CD4-positive, alpha-beta memory T cell (primary cell): ENCODE measurements at regions not wholly inside any gene's neighbourhood (a gene's known extent, or its start where the extent isn't known, plus 50 kb on each side); places are given as distances from the start of the nearest gene placed in this dataset.
A peak's percentile ranks its signal among the peaks of the same experiment; 100 is the strongest.

Experiments used
- CTCF ChIA-PET: fragments of 350-600 bp; sonication (Branson Sonifier 250); formaldehyde crosslinking; loops from one replicate; lab custom pipeline; 2021; ENCODE audit warnings: inconsistent platforms; ENCODE audit not compliant: partially characterized antibody; lab: Charles Lee
- POLR2A ChIA-PET: fragments of 350-600 bp; sonication (Branson Sonifier 250); formaldehyde crosslinking; loops from one replicate; lab custom pipeline; 2021; ENCODE audit not compliant: partially characterized antibody; lab: Charles Lee
- DNase-seq, 5 donors: peaks; one replicate each; pipeline versions ENCODE4 v3.0.0 to v3.0.0-alpha.2; 2020 to 2022; ENCODE audit warnings: mixed read lengths in 1 of 5
- H3K27ac ChIP-seq: one replicate; pipeline ENCODE4 v1.7.0; 2013; ENCODE audit warnings: low read depth, low read length
- H3K27me3 ChIP-seq: 2 replicates; pipeline ENCODE4 v1.7.0; 2013; ENCODE audit warnings: mild to moderate bottlenecking, low read length, moderate library complexity; ENCODE audit not compliant: insufficient read depth
- H3K36me3 ChIP-seq: 2 replicates; pipeline ENCODE4 v1.7.0; 2013; ENCODE audit warnings: mild to moderate bottlenecking, low read length, moderate library complexity; ENCODE audit not compliant: insufficient read depth
- H3K4me1 ChIP-seq: 2 replicates; pipeline ENCODE4 v1.7.0; 2013; ENCODE audit warnings: mild to moderate bottlenecking, low read length, moderate library complexity; ENCODE audit not compliant: insufficient read depth
- H3K4me3 ChIP-seq, 2 donors: one replicate each; pipeline ENCODE4 v1.7.0; 2013; ENCODE audit warnings: low read length in 2 of 2, mild to moderate bottlenecking in 1 of 2
- H3K9me3 ChIP-seq, 2 donors: one replicate each; pipeline ENCODE4 v1.7.0; 2013; ENCODE audit warnings: low read length in 2 of 2, control low read depth in 1 of 2; ENCODE audit not compliant: control insufficient read depth in 1 of 2
- H3K27ac Mint-ChIP-seq, 7 donors: one replicate each; pipeline ENCODE4 v1.8.0; 2020 to 2021; ENCODE audit warnings: mixed read lengths in 7 of 7, mild to moderate bottlenecking in 6 of 7, inconsistent platforms in 3 of 7, moderate library complexity in 3 of 7
- H3K27me3 Mint-ChIP-seq, 2 donors: one replicate each; pipeline ENCODE4 v1.8.0; 2020 to 2021; ENCODE audit warnings: mixed read lengths in 2 of 2
- H3K36me3 Mint-ChIP-seq, 2 donors: one replicate each; pipeline ENCODE4 v1.8.0; 2020 to 2021; ENCODE audit warnings: mixed read lengths in 2 of 2, inconsistent platforms in 1 of 2, mild to moderate bottlenecking in 1 of 2
- H3K4me1 Mint-ChIP-seq, 4 donors: one replicate each; pipeline ENCODE4 v1.8.0; 2020 to 2021; ENCODE audit warnings: mixed read lengths in 4 of 4, mild to moderate bottlenecking in 1 of 4
- H3K4me3 Mint-ChIP-seq, 8 donors: one replicate each; pipeline ENCODE4 v1.8.0; 2020 to 2021; ENCODE audit warnings: mixed read lengths in 8 of 8, mild to moderate bottlenecking in 7 of 8, moderate library complexity in 6 of 8, inconsistent platforms in 3 of 8
- H3K9me3 Mint-ChIP-seq, 8 donors: one replicate each; pipeline ENCODE4 v1.8.0; 2020 to 2021; ENCODE audit warnings: mixed read lengths in 8 of 8, mild to moderate bottlenecking in 5 of 8, inconsistent platforms in 3 of 8, moderate library complexity in 1 of 8
- intact Hi-C: fragments of 100-400 bp; cut with micrococcal nuclease; formaldehyde crosslinking; loops from one replicate; pipeline ENCODE4 v1.15.1; 2023

DNA sequence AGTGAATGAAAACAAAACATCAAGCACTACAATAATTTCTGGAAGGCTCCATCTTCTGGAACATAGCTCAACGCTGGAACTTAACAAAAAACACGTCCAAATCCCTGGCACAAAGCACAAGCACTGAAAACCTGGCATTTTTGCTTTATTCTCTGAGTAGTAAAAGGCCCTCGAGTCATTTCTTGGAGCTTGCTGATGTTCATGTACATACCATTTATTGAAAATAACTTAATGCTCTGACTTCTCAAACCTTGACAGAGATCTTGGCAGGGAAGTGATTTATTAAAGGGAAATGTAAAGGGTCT is 76.5 kb upstream of the STK17B start:
- ChIA-PET POLR2A (interaction anchor here (1.2 to 4.1 kb wide), 10 partner anchors 8 to 85 kb away, joined by 3 to 22 read pairs (median 6); partner anchors contain the start of gene STK17B), CTCF (interaction anchor here (1.6 to 6.1 kb wide), 3 partner anchors 12 to 170 kb away, joined by 6 to 29 read pairs (median 10); no protein-coding TSS in a partner anchor)
- intact Hi-C loops, result no loop called here
- Mint-ChIP-seq H3K4me1 (peaks cover 53 to 74% (median 59%) of the 10 kb centered on the region in 4 donors), H3K9me3 (peaks cover 0 to 5% (median 0%) of the 10 kb centered on the region in 8 donors), H3K27ac (peak overlapping the region in 5 of 7 donors; percentile 14 to 88 (median 54)), H3K4me3 (peak overlapping the region in 1 of 8 donors; percentile 47), H3K36me3 (no peaks in the 10 kb centered on the region), H3K27me3 (no peaks in the 10 kb centered on the region)
- H3K4me1 ChIP-seq, result peaks cover 39% of the 10 kb centered on the region
- no peak overlapping the region for H3K4me3 ChIP-seq
- no peaks in the 10 kb centered on the region for H3K27me3 ChIP-seq
- no peak for DNase-seq
- H3K36me3 ChIP-seq, result no peaks in the 10 kb centered on the region
- no peak overlapping the region for H3K27ac ChIP-seq
- H3K9me3 ChIP-seq, result no peaks in the 10 kb centered on the region

DNA sequence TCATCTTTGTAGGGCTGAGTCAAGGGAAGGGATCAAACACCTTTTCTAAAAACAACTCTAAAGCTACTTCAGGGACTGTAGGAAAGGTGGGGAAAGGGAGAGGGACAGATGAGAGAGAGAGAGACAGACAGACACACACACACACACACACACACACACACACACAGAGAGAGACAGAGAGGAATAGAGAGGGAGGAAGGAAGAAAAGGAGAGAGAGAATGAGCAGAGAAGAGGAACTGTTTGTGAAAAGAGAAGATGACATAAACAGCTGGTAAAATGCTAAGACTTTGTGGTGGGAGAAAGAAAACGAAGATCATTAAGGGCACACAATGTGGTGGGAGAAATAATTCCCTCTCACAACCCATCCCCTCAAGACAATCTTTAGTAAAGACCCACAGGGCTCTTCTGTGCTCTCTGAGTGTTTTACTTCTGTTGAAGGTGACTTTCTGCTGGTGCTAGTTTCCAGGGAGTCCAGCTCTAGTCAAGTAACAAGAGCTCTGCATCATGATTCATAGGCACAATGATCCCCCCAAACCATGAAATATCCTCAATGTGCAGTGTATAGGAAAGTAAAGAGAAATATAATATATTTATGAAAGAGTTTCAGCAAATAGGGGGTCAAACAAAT is 77.2 kb upstream of the STK17B start:
- H3K36me3 ChIP-seq, result no peaks in the 10 kb centered on the region
- intact Hi-C loops, result no loop called here
- no peak for DNase-seq
- Mint-ChIP-seq H3K9me3 (peaks cover 0 to 5% (median 0%) of the 10 kb centered on the region in 8 donors), H3K4me3 (peak overlapping the region in 3 of 8 donors; percentile 0 to 47 (median 29)), H3K4me1 (peaks cover 57 to 78% (median 65%) of the 10 kb centered on the region in 4 donors), H3K27ac (peak overlapping the region in 6 of 7 donors; percentile 14 to 88 (median 38)), H3K27me3 (no peaks in the 10 kb centered on the region), H3K36me3 (no peaks in the 10 kb centered on the region)
- ChIA-PET CTCF (interaction anchor here (0.7 to 6.1 kb wide), 5 partner anchors 11 to 171 kb away, joined by 3 to 29 read pairs (median 6); no protein-coding TSS in a partner anchor), POLR2A (interaction anchor here (0.9 to 4.1 kb wide), 17 partner anchors 8 to 592 kb away, joined by 3 to 22 read pairs (median 5); partner anchors contain the start of gene STK17B)
- H3K27ac ChIP-seq, result no peak overlapping the region
- H3K4me1 ChIP-seq, result peaks cover 39% of the 10 kb centered on the region
- H3K4me3 ChIP-seq, result no peak overlapping the region
- no peaks in the 10 kb centered on the region for H3K27me3 ChIP-seq
- H3K9me3 ChIP-seq, result no peaks in the 10 kb centered on the region

- Mint-ChIP-seq H3K4me1 (peaks cover 59 to 79% (median 68%) of the 10 kb centered on the region in 4 donors), H3K9me3 (peaks cover 0 to 5% (median 0%) of the 10 kb centered on the region in 8 donors), H3K27ac (peak overlapping the region in 2 of 7 donors; percentile 14 to 63), H3K27me3 (no peaks in the 10 kb centered on the region), H3K36me3 (no peaks in the 10 kb centered on the region), H3K4me3 (no peak overlapping the region)
- Histone ChIP-seq H3K27me3 (no peaks in the 10 kb centered on the region), H3K4me1 (peaks cover 39% of the 10 kb centered on the region), H3K36me3 (no peaks in the 10 kb centered on the region), H3K4me3 (no peak overlapping the region), H3K9me3 (no peaks in the 10 kb centered on the region), H3K27ac (no peak overlapping the region)
- ChIA-PET CTCF (interaction anchor here (0.7 to 6.1 kb wide), 5 partner anchors 10 to 82 kb away, joined by 3 to 29 read pairs (median 3); no protein-coding TSS in a partner anchor), POLR2A (interaction anchor here (0.9 to 4.1 kb wide), 15 partner anchors 9 to 593 kb away, joined by 3 to 22 read pairs (median 5); partner anchors contain the start of gene STK17B)
- DNase-seq, result no peak
- intact Hi-C loops, result no loop called here
These were observed 77.8 kb upstream of the STK17B start for GRCh38 chr2:196249171-196249570.

- Histone ChIP-seq H3K27me3 (no peaks in the 10 kb centered on the region), H3K4me3 (no peak overlapping the region), H3K4me1 (peaks cover 39% of the 10 kb centered on the region), H3K36me3 (no peaks in the 10 kb centered on the region), H3K27ac (no peak overlapping the region), H3K9me3 (no peaks in the 10 kb centered on the region)
- Mint-ChIP-seq H3K27me3 (no peaks in the 10 kb centered on the region), H3K9me3 (peaks cover 0 to 5% (median 0%) of the 10 kb centered on the region in 8 donors), H3K36me3 (no peaks in the 10 kb centered on the region), H3K27ac (peak overlapping the region in 6 of 7 donors; percentile 13 to 82 (median 42)), H3K4me1 (peaks cover 56 to 78% (median 65%) of the 10 kb centered on the region in 4 donors), H3K4me3 (peak overlapping the region in 3 of 8 donors; percentile 6 to 66 (median 55))
- POLR2A ChIA-PET, result interaction anchor here (0.6 to 4.1 kb wide), 6 partner anchors 9 to 84 kb away, joined by 3 to 22 read pairs (median 5); partner anchors contain the start of gene STK17B
- CTCF ChIA-PET, result interaction anchor here (0.9 to 6.1 kb wide), 3 partner anchors 21 to 65 kb away, joined by 3 to 29 read pairs (median 3); no protein-coding TSS in a partner anchor
- intact Hi-C loops, result no loop called here
- no peak for DNase-seq
These were observed 78.5 kb upstream of the STK17B start for GRCh38 chr2:196249860-196250259.

DNA sequence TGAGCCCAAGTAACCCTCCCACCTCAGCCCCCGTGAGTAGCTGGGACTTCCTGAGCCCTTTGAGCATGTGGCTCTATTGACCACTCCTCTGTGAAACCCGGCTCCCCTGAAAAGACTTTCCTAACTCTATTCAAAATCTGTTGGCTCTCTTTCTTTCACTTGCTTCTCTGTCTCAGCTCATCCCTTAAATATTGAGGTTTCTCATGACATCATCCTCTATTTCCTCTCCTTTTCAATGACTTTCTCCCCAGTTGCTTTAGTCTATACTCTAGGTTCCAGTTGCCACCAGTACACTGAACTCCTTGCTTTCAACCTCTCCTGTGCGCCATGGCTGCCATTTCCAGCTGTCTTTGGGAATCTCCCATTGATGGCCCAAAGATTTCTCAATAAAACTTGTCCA is 79.8 kb upstream of the STK17B start:
- Histone ChIP-seq H3K4me3 (no peak overlapping the region), H3K9me3 (no peaks in the 10 kb centered on the region), H3K4me1 (peaks cover 39% of the 10 kb centered on the region), H3K27me3 (no peaks in the 10 kb centered on the region), H3K36me3 (no peaks in the 10 kb centered on the region), H3K27ac (no peak overlapping the region)
- peaks cover 0 to 5% (median 0%) of the 10 kb centered on the region in 8 donors for H3K9me3 Mint-ChIP-seq
- CTCF ChIA-PET, result no interaction called here
- DNase-seq, result no peak
- no peaks in the 10 kb centered on the region for H3K36me3 Mint-ChIP-seq
- H3K4me1 Mint-ChIP-seq, result peaks cover 45 to 66% (median 55%) of the 10 kb centered on the region in 4 donors
- peak overlapping the region in 5 of 8 donors; percentile 2 to 50 (median 5) for H3K4me3 Mint-ChIP-seq
- no peaks in the 10 kb centered on the region for H3K27me3 Mint-ChIP-seq
- peak overlapping the region in 5 of 7 donors; percentile 1 to 19 (median 15) for H3K27ac Mint-ChIP-seq
- intact Hi-C loops, result no loop called here
- POLR2A ChIA-PET, result interaction anchor here (4.1 kb wide), 1 partner anchor 8 kb away, joined by 22 read pairs; no protein-coding TSS in a partner anchor

GRCh38 chr2:196252408-196253115 is 81.2 kb upstream of the STK17B start:
- H3K9me3 Mint-ChIP-seq, result peaks cover 0 to 8% (median 0%) of the 10 kb centered on the region in 8 donors
- H3K36me3 Mint-ChIP-seq, result no peaks in the 10 kb centered on the region
- intact Hi-C loops, result no loop called here
- ChIA-PET CTCF (interaction anchor here (1.1 to 1.5 kb wide), 4 partner anchors 9 to 47 kb away, joined by 4 to 5 read pairs (median 4); no protein-coding TSS in a partner anchor), POLR2A (interaction anchor here (0.7 to 2.7 kb wide), 4 partner anchors 9 to 82 kb away, joined by 3 to 10 read pairs (median 3); no protein-coding TSS in a partner anchor)
- Histone ChIP-seq H3K4me3 (no peak overlapping the region), H3K9me3 (no peaks in the 10 kb centered on the region), H3K27me3 (no peaks in the 10 kb centered on the region), H3K4me1 (peaks cover 48% of the 10 kb centered on the region), H3K27ac (no peak overlapping the region), H3K36me3 (no peaks in the 10 kb centered on the region)
- H3K4me3 Mint-ChIP-seq, result peak overlapping the region in 1 of 8 donors; percentile 27
- H3K4me1 Mint-ChIP-seq, result peaks cover 54 to 75% (median 65%) of the 10 kb centered on the region in 4 donors
- no peak for DNase-seq
- no peak overlapping the region for H3K27ac Mint-ChIP-seq
- H3K27me3 Mint-ChIP-seq, result no peaks in the 10 kb centered on the region
